ENCODE measurements at regions not wholly inside any gene's neighbourhood (a gene's known extent, or its start where the extent isn't known, plus 50 kb on each side); places are given as distances from the start of the nearest gene placed in this dataset.

GRCh38 chr6:92706976-92707375, 712.4 kb downstream of the EPHA7 start:
- no peak for TF ChIP-seq CTCF (IDR thresholded peaks at IDR 0.05)
- no peak for TF ChIP-seq POLR2A (IDR thresholded peaks at IDR 0.05)
